Mesothelial cell of epicardium (in vitro differentiated cells): ENCODE measurements at regions not wholly inside any gene's neighbourhood (a gene's known extent, or its start where the extent isn't known, plus 50 kb on each side); places are given as distances from the start of the nearest gene placed in this dataset.
"Not testable (repeated sequence)": the region's sequence is repeated elsewhere in the genome, so short reads cannot be mapped to it uniquely, and the experiment has no call there.

Source experiments
- DNase-seq, 2 experiments: peaks; one replicate each; pipeline ENCODE4 v3.0.0; 2021; ENCODE audit warnings: low spot score in 2 of 2; ENCODE audit not compliant: unreplicated experiment in 2 of 2
- H3K27ac Mint-ChIP-seq: 2 replicates; pipeline ENCODE4 v1.8.0; 2021; ENCODE audit warnings: mixed read lengths
- H3K27me3 Mint-ChIP-seq: 2 replicates; pipeline ENCODE4 v1.8.0; 2021; ENCODE audit warnings: low read depth, mixed read lengths
- H3K36me3 Mint-ChIP-seq: 2 replicates; pipeline ENCODE4 v1.8.0; 2021; ENCODE audit warnings: mixed read lengths
- H3K4me1 Mint-ChIP-seq: 2 replicates; pipeline ENCODE4 v1.8.0; 2021; ENCODE audit warnings: mixed read lengths
- H3K4me3 Mint-ChIP-seq: 2 replicates; pipeline ENCODE4 v1.8.0; 2021; ENCODE audit warnings: mild to moderate bottlenecking, moderate library complexity, mixed read lengths
- H3K9me3 Mint-ChIP-seq: 2 replicates; pipeline ENCODE4 v1.8.0; 2021; ENCODE audit warnings: mixed read lengths
- CTCF ChIP-seq: fragments of 200-600 bp; sonication (generic); IDR thresholded peaks from one replicate; pipeline ENCODE4 v1.5.0; 2021; ENCODE audit warnings: antibody characterized with exemption; ENCODE audit not compliant: unreplicated experiment

- H3K4me3 Mint-ChIP-seq = no peak overlapping the region
- H3K9me3 Mint-ChIP-seq = peaks cover 8% of the 10 kb centered on the region
- TF ChIP-seq CTCF = no peak
- peaks cover 4% of the 10 kb centered on the region for H3K4me1 Mint-ChIP-seq
- H3K27ac Mint-ChIP-seq = no peak overlapping the region
- H3K36me3 Mint-ChIP-seq = no peaks in the 10 kb centered on the region
- no peak for DNase-seq
- H3K27me3 Mint-ChIP-seq = no peaks in the 10 kb centered on the region
Observed at GRCh38 chr6:73984571-73985210, 288.7 kb downstream of the CD109 start.

DNA sequence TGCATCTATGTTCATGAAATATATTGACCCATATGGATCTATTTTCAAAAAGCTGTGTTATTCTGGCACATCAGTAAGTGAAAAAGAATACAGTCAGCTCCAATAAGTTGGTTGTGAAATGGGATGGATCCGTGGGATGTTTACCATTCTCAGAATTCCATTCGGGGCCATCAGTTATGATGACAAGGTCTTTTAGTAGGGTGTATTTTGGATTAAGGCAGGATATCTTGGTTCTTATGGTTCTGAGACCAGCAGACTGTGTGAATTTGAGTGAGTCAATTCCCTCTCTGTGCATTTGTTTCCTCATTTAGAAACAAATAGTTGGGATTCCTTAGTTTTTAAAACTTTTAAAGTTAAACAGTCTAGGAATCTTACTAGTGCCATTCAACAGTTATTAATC is 287.4 kb downstream of the CD109 start:
- peaks cover 4% of the 10 kb centered on the region for H3K4me1 Mint-ChIP-seq
- no peaks in the 10 kb centered on the region for H3K27me3 Mint-ChIP-seq
- TF ChIP-seq CTCF = no peak
- no peaks in the 10 kb centered on the region for H3K36me3 Mint-ChIP-seq
- H3K27ac Mint-ChIP-seq = no peak overlapping the region
- H3K4me3 Mint-ChIP-seq = no peak overlapping the region
- no peak for DNase-seq
- H3K9me3 Mint-ChIP-seq = peaks cover 3% of the 10 kb centered on the region

DNA sequence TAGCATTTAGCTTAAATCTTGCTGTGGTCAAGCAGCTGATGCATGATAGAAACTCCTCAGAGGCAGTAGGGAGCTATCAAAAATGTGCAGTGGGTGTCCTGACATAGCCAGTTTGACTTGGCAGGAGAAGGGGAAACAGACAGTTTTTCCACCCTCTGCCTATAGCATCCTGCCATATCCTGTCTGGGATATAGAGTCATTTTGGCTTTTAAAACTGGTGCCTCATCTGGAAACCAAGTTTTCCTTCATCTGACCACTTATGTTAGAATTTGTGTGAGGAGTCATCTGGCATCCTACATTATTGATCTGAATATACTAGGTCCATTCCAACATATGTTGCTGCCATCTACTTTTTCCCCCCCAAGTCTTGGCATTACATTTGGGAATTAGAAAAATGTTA is 284.1 kb downstream of the CD109 start:
- Mint-ChIP-seq H3K9me3 (peaks cover 20% of the 10 kb centered on the region), H3K4me3 (no peak overlapping the region), H3K4me1 (peaks cover 4% of the 10 kb centered on the region), H3K27ac (no peak overlapping the region), H3K36me3 (no peaks in the 10 kb centered on the region), H3K27me3 (peaks cover 2% of the 10 kb centered on the region)
- no peak for DNase-seq
- no peak for TF ChIP-seq CTCF

GRCh38 chr6:73978330-73978729 is 282.3 kb downstream of the CD109 start:
- Mint-ChIP-seq H3K27me3 (peaks cover 2% of the 10 kb centered on the region), H3K4me3 (no peak overlapping the region), H3K4me1 (peaks cover under 1% of the 10 kb centered on the region), H3K36me3 (no peaks in the 10 kb centered on the region), H3K9me3 (peaks cover 20% of the 10 kb centered on the region), H3K27ac (no peak overlapping the region)
- no peak for TF ChIP-seq CTCF
- no peak for DNase-seq

- peaks cover 14% of the 10 kb centered on the region for H3K9me3 Mint-ChIP-seq
- not testable (repeated sequence) for H3K36me3 Mint-ChIP-seq, H3K4me3 Mint-ChIP-seq, DNase-seq, H3K4me1 Mint-ChIP-seq, H3K27ac Mint-ChIP-seq, H3K27me3 Mint-ChIP-seq
Observed at GRCh38 chr6:73972518-73972917, 276.5 kb downstream of the CD109 start.

DNA sequence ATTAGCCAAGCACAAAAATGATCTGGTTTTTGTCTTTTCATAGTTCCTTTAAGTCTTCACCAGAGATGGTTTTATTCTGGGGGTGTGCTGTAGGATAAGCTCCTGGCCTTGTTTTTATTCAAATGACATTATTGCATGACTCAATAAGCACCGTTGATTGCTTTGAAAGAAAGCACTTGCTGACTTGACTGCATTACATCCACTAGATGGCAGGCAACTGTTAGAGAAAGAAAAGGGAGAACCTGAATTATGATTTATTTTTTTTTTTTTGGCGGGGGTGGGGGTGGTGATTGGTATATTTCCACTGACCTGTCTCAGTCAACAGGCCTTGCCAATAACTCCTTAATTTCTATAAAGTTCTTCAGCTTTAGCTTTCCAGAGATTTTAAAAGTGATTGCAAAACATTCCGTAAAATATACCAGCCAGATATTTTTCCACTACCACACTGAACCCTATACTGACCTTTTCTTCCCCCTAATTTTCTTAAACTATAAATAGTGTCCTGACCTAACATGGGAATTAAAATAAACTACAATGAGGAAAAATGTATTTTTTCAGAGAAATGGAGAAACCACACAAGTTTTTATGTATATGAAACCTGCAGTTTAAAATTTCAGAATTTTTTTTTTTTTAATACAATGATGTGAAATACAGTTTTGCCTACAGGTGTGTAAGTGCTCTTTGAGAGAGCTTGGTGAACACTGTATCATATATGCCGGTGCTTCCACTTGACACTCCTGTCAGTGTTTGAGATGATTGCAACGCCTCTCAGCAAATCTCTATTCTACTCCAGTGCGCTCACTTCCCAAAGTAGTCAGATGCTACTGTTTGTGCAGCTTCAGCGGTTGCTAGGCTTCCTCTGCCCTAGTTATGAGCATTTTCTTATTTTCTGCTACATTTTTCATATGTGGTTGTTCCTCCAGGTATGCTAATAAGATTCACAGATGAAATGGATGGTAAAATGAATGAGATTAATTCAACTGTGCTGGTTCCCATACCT is 274.3 kb downstream of the CD109 start:
- H3K4me1 Mint-ChIP-seq = peaks cover 6% of the 10 kb centered on the region
- H3K36me3 Mint-ChIP-seq = no peaks in the 10 kb centered on the region
- DNase-seq = no peak
- TF ChIP-seq CTCF = peak; percentile 50
- peaks cover 3% of the 10 kb centered on the region for H3K27me3 Mint-ChIP-seq
- H3K27ac Mint-ChIP-seq = no peak overlapping the region
- H3K9me3 Mint-ChIP-seq = no peaks in the 10 kb centered on the region
- no peak overlapping the region for H3K4me3 Mint-ChIP-seq
